H9 (cell line): ENCODE measurements at regions not wholly inside any gene's neighbourhood (a gene's known extent, or its start where the extent isn't known, plus 50 kb on each side); places are given as distances from the start of the nearest gene placed in this dataset.

Experiments
- DNase-seq: peaks from one replicate; pipeline ENCODE4 v3.0.0-alpha.2; 2017
- H2AFZ ChIP-seq: one replicate; pipeline ENCODE4 v1.6.1; 2013; ENCODE audit warnings: mild to moderate bottlenecking, low read length, control low read depth, moderate library complexity
- H2AK5ac ChIP-seq: 2 replicates; pipeline ENCODE4 v1.6.1; 2013; ENCODE audit warnings: low read length, control low read depth, mixed read lengths; ENCODE audit not compliant: insufficient read length
- H2BK120ac ChIP-seq: one replicate; pipeline ENCODE4 v1.6.1; 2013; ENCODE audit warnings: low read depth, mild to moderate bottlenecking, low read length, control low read depth, inconsistent platforms; ENCODE audit not compliant: poor library complexity, severe bottlenecking
- H2BK12ac ChIP-seq: 2 replicates; pipeline ENCODE4 v1.6.1; 2013; ENCODE audit warnings: low read length, control low read depth, mixed read lengths, low read depth; ENCODE audit not compliant: insufficient read length
- H2BK15ac ChIP-seq: 2 replicates; pipeline ENCODE4 v1.6.1; 2013; ENCODE audit warnings: low read depth, low read length, control low read depth
- H2BK20ac ChIP-seq: one replicate; pipeline ENCODE4 v1.6.1; 2013; ENCODE audit warnings: low read depth, mild to moderate bottlenecking, low read length, control low read depth, inconsistent platforms; ENCODE audit not compliant: poor library complexity, severe bottlenecking
- H2BK5ac ChIP-seq: 2 replicates; pipeline ENCODE4 v1.6.1; 2013; ENCODE audit warnings: low read length, control low read depth, mixed read lengths; ENCODE audit not compliant: insufficient read length
- H3K14ac ChIP-seq: 2 replicates; pipeline ENCODE4 v1.6.1; 2013; ENCODE audit warnings: low read length, control low read depth; ENCODE audit not compliant: insufficient read depth
- H3K18ac ChIP-seq: 2 replicates; pipeline ENCODE4 v1.6.1; 2013; ENCODE audit warnings: low read depth, mild to moderate bottlenecking, mixed read lengths, low read length, control low read depth; ENCODE audit not compliant: insufficient read length
- H3K23ac ChIP-seq: 2 replicates; pipeline ENCODE4 v1.6.1; 2013; ENCODE audit warnings: low read length, control low read depth, mixed read lengths, low read depth; ENCODE audit not compliant: insufficient read length
- H3K23me2 ChIP-seq: 2 replicates; pipeline ENCODE4 v1.6.1; 2013; ENCODE audit warnings: low read depth, mild to moderate bottlenecking, mixed read lengths, low read length, control low read depth; ENCODE audit not compliant: insufficient read length, poor library complexity, severe bottlenecking
- H3K27ac ChIP-seq: 2 replicates; pipeline ENCODE4 v1.5.1; 2013; ENCODE audit warnings: low read length, control low read depth, mixed read lengths, low read depth; ENCODE audit not compliant: insufficient read length
- H3K27me3 ChIP-seq: 2 replicates; pipeline ENCODE4 v1.6.1; 2013; ENCODE audit warnings: low read length, control low read depth, inconsistent platforms; ENCODE audit not compliant: insufficient read depth
- H3K4ac ChIP-seq: 2 replicates; pipeline ENCODE4 v1.6.1; 2013; ENCODE audit warnings: low read depth, mild to moderate bottlenecking, control low read depth, inconsistent platforms, low read length, moderate library complexity
- H3K4me1 ChIP-seq: 2 replicates; pipeline ENCODE4 v1.6.1; 2013; ENCODE audit warnings: low read length, control low read depth, inconsistent platforms; ENCODE audit not compliant: insufficient read depth
- H3K4me2 ChIP-seq: 2 replicates; pipeline ENCODE4 v1.6.1; 2013; ENCODE audit warnings: low read length, control low read depth, mixed read lengths; ENCODE audit not compliant: insufficient read length, insufficient read depth
- H3K56ac ChIP-seq: 2 replicates; pipeline ENCODE4 v1.6.1; 2013; ENCODE audit warnings: low read depth, mild to moderate bottlenecking, mixed read lengths, low read length, control low read depth; ENCODE audit not compliant: insufficient read length
- H3K79me1 ChIP-seq: 2 replicates; pipeline ENCODE4 v1.6.1; 2013; ENCODE audit warnings: low read depth, mild to moderate bottlenecking, moderate library complexity, low read length, control low read depth, inconsistent platforms; ENCODE audit not compliant: insufficient read depth, poor library complexity, severe bottlenecking
- H3K79me2 ChIP-seq: 2 replicates; pipeline ENCODE4 v1.6.1; 2013; ENCODE audit warnings: low read length, control low read depth, inconsistent platforms; ENCODE audit not compliant: insufficient read depth
- H3K9ac ChIP-seq: 2 replicates; pipeline ENCODE4 v1.6.1; 2013; ENCODE audit warnings: low read length, control low read depth, mixed read lengths; ENCODE audit not compliant: insufficient read length; ENCODE audit errors: extremely low read depth
- H3K9me3 ChIP-seq: one replicate; pipeline ENCODE4 v1.6.1; 2013; ENCODE audit warnings: low read depth, low read length, inconsistent platforms; ENCODE audit not compliant: control insufficient read depth
- H3T11ph ChIP-seq: one replicate; pipeline ENCODE4 v1.6.1; 2013; ENCODE audit warnings: mild to moderate bottlenecking, low read length, control low read depth, inconsistent platforms
- H4K20me1 ChIP-seq: one replicate; pipeline ENCODE4 v1.6.1; 2013; ENCODE audit not compliant: control insufficient read depth, insufficient read length, insufficient read depth
- H4K5ac ChIP-seq: 2 replicates; pipeline ENCODE4 v1.6.1; 2013; ENCODE audit warnings: low read depth, mild to moderate bottlenecking, mixed read lengths, low read length, control low read depth; ENCODE audit not compliant: insufficient read length
- H4K8ac ChIP-seq: replicated peaks from 2 replicates; pipeline ENCODE4 v1.6.1; 2013; ENCODE audit warnings: low read length, control low read depth, mixed read lengths, low read depth; ENCODE audit not compliant: insufficient read length
- H4K91ac ChIP-seq: 2 replicates; pipeline ENCODE4 v1.6.1; 2013; ENCODE audit warnings: low read depth, mild to moderate bottlenecking, moderate library complexity, mixed read lengths, low read length, control low read depth; ENCODE audit not compliant: insufficient read length
- H3K27ac Mint-ChIP-seq, 3 experiments: 2 replicates in 2 of 3; 3 replicates in 1 of 3; pipeline ENCODE4 v1.8.0; 2020 to 2021; ENCODE audit warnings: mixed read lengths in 3 of 3, mild to moderate bottlenecking in 1 of 3, moderate library complexity in 1 of 3
- H3K27me3 Mint-ChIP-seq: 2 replicates; pipeline ENCODE4 v1.8.0; 2021; ENCODE audit warnings: low read depth, mild to moderate bottlenecking, moderate library complexity, mixed read lengths
- H3K36me3 Mint-ChIP-seq, 3 experiments: 2 replicates in 2 of 3; 3 replicates in 1 of 3; pipeline ENCODE4 v1.8.0; 2020 to 2021; ENCODE audit warnings: low read depth in 3 of 3, mixed read lengths in 3 of 3; ENCODE audit not compliant: insufficient read depth in 1 of 3
- H3K4me1 Mint-ChIP-seq, 2 experiments: 2 replicates each; pipeline ENCODE4 v1.8.0; 2020; ENCODE audit warnings: mixed read lengths in 2 of 2
- H3K4me3 Mint-ChIP-seq, 2 experiments: 2 replicates in 1 of 2; 3 replicates in 1 of 2; pipeline ENCODE4 v1.8.0; 2020 to 2021; ENCODE audit warnings: mild to moderate bottlenecking in 2 of 2, mixed read lengths in 2 of 2, moderate library complexity in 1 of 2
- H3K9me3 Mint-ChIP-seq, 2 experiments: 2 replicates in 1 of 2; 3 replicates in 1 of 2; pipeline ENCODE4 v1.8.0; 2020; ENCODE audit warnings: mild to moderate bottlenecking in 2 of 2, mixed read lengths in 2 of 2, moderate library complexity in 1 of 2
- TF ChIP-seq, protein P1 (sequence below): fragments of 200-600 bp; sonication (generic); conservative IDR thresholded peaks from 3 replicates; pipeline ENCODE4 v1.8.0; 2021; ENCODE audit warnings: antibody characterized with exemption, mild to moderate bottlenecking

DNA sequence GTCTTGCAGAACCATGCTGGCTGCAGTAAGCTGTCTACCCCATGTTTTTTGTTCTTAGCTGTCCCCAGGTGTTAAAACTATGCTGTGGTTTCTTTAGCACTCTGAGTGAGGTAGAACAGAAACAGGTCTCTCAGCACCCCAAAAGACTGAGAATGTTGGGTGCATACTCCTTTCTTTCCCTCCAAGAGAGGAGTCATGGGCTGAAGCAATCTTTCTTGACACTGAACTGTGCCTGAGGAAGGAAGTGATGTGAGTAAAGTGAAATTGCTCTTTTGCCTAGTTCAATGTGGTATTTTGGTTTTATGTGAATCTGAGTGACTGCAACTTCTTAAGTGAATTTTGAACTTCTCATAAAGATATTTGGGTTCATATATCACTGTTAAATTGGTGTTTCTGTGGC lies 138.0 kb upstream of the MCHR2 start:
- DNase-seq = no peak
- Histone ChIP-seq H3K4ac (no peak overlapping the region), H3K79me2 (no peaks in the 10 kb centered on the region), H2BK12ac (no peak overlapping the region), H3K23ac (no peak overlapping the region), H3K79me1 (no peaks in the 10 kb centered on the region), H2AFZ (no peak overlapping the region), H4K8ac (no peak overlapping the region), H3K27ac (no peak overlapping the region), H3K4me1 (no peaks in the 10 kb centered on the region), H2BK15ac (no peak overlapping the region), H4K91ac (no peak overlapping the region), H3K14ac (no peak overlapping the region), H3T11ph (no peak overlapping the region), H2BK5ac (no peak overlapping the region), H3K27me3 (no peaks in the 10 kb centered on the region), H3K9me3 (no peaks in the 10 kb centered on the region), H3K18ac (no peak overlapping the region), H3K23me2 (no peaks in the 10 kb centered on the region), H3K9ac (no peak overlapping the region), H3K4me2 (no peak overlapping the region), H4K5ac (no peak overlapping the region), H2BK20ac (no peak overlapping the region), H2BK120ac (no peak overlapping the region), H3K56ac (no peak overlapping the region), H4K20me1 (no peaks in the 10 kb centered on the region), H2AK5ac (no peak overlapping the region)
- no peaks in the 10 kb centered on the region; the same call in 1 of the 2 replicates for H3K27me3 Mint-ChIP-seq
- H3K4me3 Mint-ChIP-seq = no peak overlapping the region
- TF ChIP-seq, protein P1, sequence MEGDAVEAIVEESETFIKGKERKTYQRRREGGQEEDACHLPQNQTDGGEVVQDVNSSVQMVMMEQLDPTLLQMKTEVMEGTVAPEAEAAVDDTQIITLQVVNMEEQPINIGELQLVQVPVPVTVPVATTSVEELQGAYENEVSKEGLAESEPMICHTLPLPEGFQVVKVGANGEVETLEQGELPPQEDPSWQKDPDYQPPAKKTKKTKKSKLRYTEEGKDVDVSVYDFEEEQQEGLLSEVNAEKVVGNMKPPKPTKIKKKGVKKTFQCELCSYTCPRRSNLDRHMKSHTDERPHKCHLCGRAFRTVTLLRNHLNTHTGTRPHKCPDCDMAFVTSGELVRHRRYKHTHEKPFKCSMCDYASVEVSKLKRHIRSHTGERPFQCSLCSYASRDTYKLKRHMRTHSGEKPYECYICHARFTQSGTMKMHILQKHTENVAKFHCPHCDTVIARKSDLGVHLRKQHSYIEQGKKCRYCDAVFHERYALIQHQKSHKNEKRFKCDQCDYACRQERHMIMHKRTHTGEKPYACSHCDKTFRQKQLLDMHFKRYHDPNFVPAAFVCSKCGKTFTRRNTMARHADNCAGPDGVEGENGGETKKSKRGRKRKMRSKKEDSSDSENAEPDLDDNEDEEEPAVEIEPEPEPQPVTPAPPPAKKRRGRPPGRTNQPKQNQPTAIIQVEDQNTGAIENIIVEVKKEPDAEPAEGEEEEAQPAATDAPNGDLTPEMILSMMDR = no peak
- H3K4me1 Mint-ChIP-seq = 0 out of 4 replicates have a peak, but pooled peaks cover 0 to 2% of the 10 kb centered on the region in 2 experiments
- H3K36me3 Mint-ChIP-seq = no peaks in the 10 kb centered on the region; a peak in 1 of 7 replicates
- peaks cover 0 to 1% of the 10 kb centered on the region in 2 experiments; a peak in 3 of 5 replicates for H3K9me3 Mint-ChIP-seq
- H3K27ac Mint-ChIP-seq = no peak overlapping the region
